Thymus (tissue), 11 donors: ENCODE measurements at regions not wholly inside any gene's neighbourhood (a gene's known extent, or its start where the extent isn't known, plus 50 kb on each side); places are given as distances from the start of the nearest gene placed in this dataset.

Experiments used
- DNase-seq, 9 donors: peaks; one replicate each; pipeline ENCODE4 v3.0.0-alpha.2; 2013; ENCODE audit warnings: low spot score in 9 of 9, low read depth in 6 of 9, missing footprints in 1 of 9
- H3K27ac ChIP-seq, 2 donors: one replicate each; pipeline ENCODE4 v1.5.1; 2013; ENCODE audit warnings: control low read depth in 1 of 2, low read depth in 1 of 2, low read length in 1 of 2, mild to moderate bottlenecking in 1 of 2, moderate library complexity in 1 of 2
- H3K27me3 ChIP-seq, 2 donors: one replicate each; pipeline ENCODE4 v1.5.1; 2013; ENCODE audit warnings: low read length in 1 of 2; ENCODE audit not compliant: control insufficient read depth in 2 of 2, insufficient read depth in 1 of 2
- H3K36me3 ChIP-seq, 2 donors: one replicate each; pipeline ENCODE4 v1.5.1; 2013; ENCODE audit warnings: low read length in 1 of 2, mild to moderate bottlenecking in 1 of 2, moderate library complexity in 1 of 2; ENCODE audit not compliant: control insufficient read depth in 2 of 2, insufficient read depth in 2 of 2
- H3K4me1 ChIP-seq, 2 donors: one replicate each; pipeline ENCODE4 v1.5.1; 2013; ENCODE audit warnings: low read length in 2 of 2; ENCODE audit not compliant: control insufficient read depth in 2 of 2, insufficient read depth in 2 of 2
- H3K4me3 ChIP-seq, 2 donors: one replicate each; pipeline ENCODE4 v1.5.1; 2013; ENCODE audit warnings: low read length in 2 of 2, control low read depth in 1 of 2, mild to moderate bottlenecking in 1 of 2
- H3K9me3 ChIP-seq, 2 donors: one replicate each; pipeline ENCODE4 v1.5.1; 2013; ENCODE audit warnings: low read length in 1 of 2, mild to moderate bottlenecking in 1 of 2; ENCODE audit not compliant: control insufficient read depth in 2 of 2, insufficient read depth in 1 of 2
- WGBS: extraction: QIAGEN DNeasy Blood & Tissue Kit; methylation state at CpG from one replicate; pipeline ENCODE4 v1.1.7; 2013; 5-methylcytosine and 5-hydroxymethylcytosine counted together
- donor health status: healthy.

- H3K27me3 ChIP-seq: no peaks in the 10 kb centered on the region
- no peak for DNase-seq
- H3K36me3 ChIP-seq: no peaks in the 10 kb centered on the region
- no peak overlapping the region for H3K27ac ChIP-seq
- H3K4me1 ChIP-seq: peaks cover 31 to 40% of the 10 kb centered on the region in 2 donors
- no peak overlapping the region for H3K4me3 ChIP-seq
- peaks cover 1 to 7% of the 10 kb centered on the region in 2 donors for H3K9me3 ChIP-seq
- WGBS: 92% methylated on average over 19 of the region's 19 CpGs
These were observed 1188.5 kb downstream of the BRD1 start for GRCh38 chr22:48639021-48639795.

GRCh38 chr22:48637231-48637630 is 1190.4 kb downstream of the BRD1 start:
- DNase-seq: no peak

GRCh38 chr22:48636746-48637145 is 1190.9 kb downstream of the BRD1 start:
- Histone ChIP-seq H3K27ac (no peak overlapping the region), H3K4me3 (no peak overlapping the region), H3K4me1 (peaks cover 31 to 40% of the 10 kb centered on the region in 2 donors), H3K36me3 (no peaks in the 10 kb centered on the region), H3K27me3 (no peaks in the 10 kb centered on the region), H3K9me3 (peaks cover 1 to 7% of the 10 kb centered on the region in 2 donors)
- no peak for DNase-seq
- WGBS: 79% methylated on average over 6 of the region's 6 CpGs

More at GRCh38 chr22:48637231-48637630, 1190.4 kb downstream of the BRD1 start:
- no peaks in the 10 kb centered on the region for H3K27me3 ChIP-seq
- 96% methylated on average over 16 of the region's 16 CpGs for whole genome bisulfite sequencing
- H3K36me3 ChIP-seq: no peaks in the 10 kb centered on the region
- H3K9me3 ChIP-seq: peaks cover 1 to 7% of the 10 kb centered on the region in 2 donors
- no peak overlapping the region for H3K4me3 ChIP-seq
- peaks cover 31 to 40% of the 10 kb centered on the region in 2 donors for H3K4me1 ChIP-seq
- H3K27ac ChIP-seq: no peak overlapping the region

- Histone ChIP-seq H3K27me3 (peaks cover 0 to 6% of the 10 kb centered on the region in 2 donors), H3K4me3 (no peak overlapping the region), H3K36me3 (no peaks in the 10 kb centered on the region), H3K4me1 (peaks cover 31 to 40% of the 10 kb centered on the region in 2 donors), H3K9me3 (peaks cover 1 to 7% of the 10 kb centered on the region in 2 donors), H3K27ac (peak overlapping the region; percentile 31 to 79)
- peak; percentile 26 to 78 (median 52) for DNase-seq
- 5% methylated on average over 10 of the region's 10 CpGs for WGBS
These were observed 1191.9 kb downstream of the BRD1 start for GRCh38 chr22:48635816-48636215.

GRCh38 chr22:48635031-48635430 is 1192.6 kb downstream of the BRD1 start:
- no peaks in the 10 kb centered on the region for H3K36me3 ChIP-seq
- H3K27me3 ChIP-seq: peaks cover 0 to 8% of the 10 kb centered on the region in 2 donors
- 95% methylated on average over 12 of the region's 12 CpGs for WGBS
- H3K9me3 ChIP-seq: peaks cover 1 to 7% of the 10 kb centered on the region in 2 donors
- peaks cover 26 to 38% of the 10 kb centered on the region in 2 donors for H3K4me1 ChIP-seq
- DNase-seq: no peak
- no peak overlapping the region for H3K4me3 ChIP-seq
- no peak overlapping the region for H3K27ac ChIP-seq

GRCh38 chr22:48633996-48634836 is 1193.5 kb downstream of the BRD1 start:
- no peak for DNase-seq
- H3K9me3 ChIP-seq: peaks cover 1 to 7% of the 10 kb centered on the region in 2 donors
- no peak overlapping the region for H3K27ac ChIP-seq
- no peaks in the 10 kb centered on the region for H3K36me3 ChIP-seq
- H3K27me3 ChIP-seq: peaks cover 4 to 8% of the 10 kb centered on the region in 2 donors
- H3K4me3 ChIP-seq: no peak overlapping the region
- peaks cover 23 to 34% of the 10 kb centered on the region in 2 donors for H3K4me1 ChIP-seq
- 93% methylated on average over 9 of the region's 9 CpGs for WGBS

- H3K9me3 ChIP-seq: peaks cover 1 to 7% of the 10 kb centered on the region in 2 donors
- 95% methylated on average over 17 of the region's 17 CpGs for WGBS
- H3K27ac ChIP-seq: no peak overlapping the region
- peaks cover 5 to 8% of the 10 kb centered on the region in 2 donors for H3K27me3 ChIP-seq
- no peaks in the 10 kb centered on the region for H3K36me3 ChIP-seq
- DNase-seq: no peak
- H3K4me3 ChIP-seq: no peak overlapping the region
- H3K4me1 ChIP-seq: peaks cover 34 to 40% of the 10 kb centered on the region in 2 donors
These were observed 1194.9 kb downstream of the BRD1 start for GRCh38 chr22:48632646-48633246.

- no peak overlapping the region for H3K27ac ChIP-seq
- no peak for DNase-seq
- H3K4me1 ChIP-seq: peaks cover 39 to 40% of the 10 kb centered on the region in 2 donors
- 85% methylated on average over 29 of the region's 29 CpGs for WGBS
- H3K27me3 ChIP-seq: peaks cover 8% of the 10 kb centered on the region in 2 donors
- H3K36me3 ChIP-seq: no peaks in the 10 kb centered on the region
- peaks cover 0 to 1% of the 10 kb centered on the region in 2 donors for H3K9me3 ChIP-seq
- no peak overlapping the region for H3K4me3 ChIP-seq
These were observed 1196.3 kb downstream of the BRD1 start for GRCh38 chr22:48631288-48631863.
